ENCODE measurements at regions not wholly inside any gene's neighbourhood (a gene's known extent, or its start where the extent isn't known, plus 50 kb on each side); places are given as distances from the start of the nearest gene placed in this dataset.
"Not testable (repeated sequence)": the region's sequence is repeated elsewhere in the genome, so short reads cannot be mapped to it uniquely, and the experiment has no call there.

- DNase-seq (ENCODE audit: low read depth) = no peak
Measured at GRCh38 chr21:35164971-35165483, 115.9 kb upstream of the RUNX1 start.

DNA sequence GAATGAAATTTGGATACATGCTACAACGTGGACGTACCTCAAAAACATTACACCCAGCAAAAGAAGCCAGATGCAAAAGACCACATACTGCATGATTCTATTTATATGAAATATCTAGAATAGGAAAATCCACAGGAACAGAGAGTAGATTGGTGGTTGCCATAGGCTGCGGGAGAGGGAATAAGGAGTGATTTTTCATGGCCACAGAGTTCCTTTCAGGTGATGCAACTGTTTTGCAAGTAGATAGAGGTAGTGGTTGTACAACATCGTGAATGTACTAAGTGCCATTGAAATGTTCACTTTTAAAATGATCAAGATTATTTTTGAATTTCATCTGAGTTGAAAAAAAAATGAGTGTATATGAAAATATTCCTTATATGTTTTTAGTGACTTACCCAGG, 115.3 kb upstream of the RUNX1 start:
- DNase-seq (ENCODE audit: low read depth) = no peak

- no peak for DNase-seq (ENCODE audit: low read depth)
Measured at GRCh38 chr21:35163411-35163810, 114.3 kb upstream of the RUNX1 start.

DNA sequence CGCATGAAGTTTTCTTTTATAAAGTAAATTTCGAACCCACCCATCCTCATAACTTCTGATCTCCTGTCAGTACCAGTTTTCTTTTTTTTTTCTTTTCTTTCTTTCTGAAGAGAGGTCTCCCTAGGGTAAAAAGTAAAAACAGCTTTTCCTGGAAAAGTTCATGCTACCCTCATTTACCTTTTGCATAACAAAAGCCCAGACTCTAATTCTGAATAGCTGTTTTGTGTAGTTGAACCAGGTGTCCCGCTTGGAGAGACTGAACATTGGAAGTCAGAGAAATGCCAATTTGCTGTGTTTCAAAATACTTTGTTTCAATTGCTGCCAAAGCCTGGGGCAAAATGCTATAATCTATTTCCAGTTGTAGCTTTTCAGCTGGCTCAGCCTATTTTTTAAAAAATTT, 113.7 kb upstream of the RUNX1 start:
- no peak for DNase-seq (ENCODE audit: low read depth)

GRCh38 chr21:35159881-35160280, 110.8 kb upstream of the RUNX1 start:
- DNase-seq (ENCODE audit: low read depth) = no peak

GRCh38 chr21:35157374-35157773, 108.3 kb upstream of the RUNX1 start:
- DNase-seq (ENCODE audit: low read depth) = not testable (repeated sequence)

DNA sequence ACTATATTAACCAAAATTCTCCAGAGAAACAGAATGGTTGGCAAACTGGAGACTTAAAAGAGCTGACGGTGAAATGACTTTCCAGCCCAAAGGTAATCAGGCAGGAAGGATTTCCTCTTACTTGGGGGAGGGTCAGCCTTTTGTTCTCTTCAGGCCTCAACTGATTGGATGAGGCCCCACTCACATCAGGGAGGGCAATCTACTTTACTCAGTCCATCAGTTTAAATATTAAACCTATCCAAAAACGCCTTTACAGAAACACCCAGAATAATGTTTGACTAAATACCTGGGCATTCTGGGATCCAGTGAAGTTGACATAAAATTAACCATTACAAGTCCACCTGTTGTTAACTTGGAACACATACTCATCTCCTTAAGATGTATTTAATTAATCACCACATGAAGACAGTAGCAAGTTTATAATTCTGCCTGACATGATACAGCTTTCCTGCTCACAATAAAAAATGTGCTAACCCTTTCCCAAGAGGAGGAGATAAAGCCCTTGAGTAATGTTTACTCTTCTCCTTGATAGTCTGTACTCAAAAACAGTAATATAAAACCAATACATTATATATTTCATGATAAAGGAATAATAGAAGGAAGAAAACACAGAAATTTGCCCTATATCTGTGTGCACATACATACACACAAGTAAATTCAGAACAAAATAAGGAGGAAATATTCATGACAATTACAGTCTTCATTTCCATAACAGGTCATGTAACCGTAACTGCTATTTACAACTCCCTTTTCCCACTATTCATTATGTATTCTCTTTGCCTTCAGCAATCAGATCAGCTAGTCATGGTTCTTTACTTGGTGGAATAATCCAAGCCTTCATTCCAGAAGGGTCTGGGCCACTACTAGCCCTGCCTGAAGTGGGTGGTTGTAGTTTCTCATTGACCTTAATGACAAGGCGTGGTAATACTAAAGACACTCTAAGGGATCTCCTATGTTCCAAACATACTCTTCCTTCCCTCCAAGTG, 107.5 kb upstream of the RUNX1 start:
- DNase-seq (ENCODE audit: low read depth) = no peak

GRCh38 chr21:35154788-35155187, 105.7 kb upstream of the RUNX1 start:
- no peak for DNase-seq (ENCODE audit: low read depth)

DNA sequence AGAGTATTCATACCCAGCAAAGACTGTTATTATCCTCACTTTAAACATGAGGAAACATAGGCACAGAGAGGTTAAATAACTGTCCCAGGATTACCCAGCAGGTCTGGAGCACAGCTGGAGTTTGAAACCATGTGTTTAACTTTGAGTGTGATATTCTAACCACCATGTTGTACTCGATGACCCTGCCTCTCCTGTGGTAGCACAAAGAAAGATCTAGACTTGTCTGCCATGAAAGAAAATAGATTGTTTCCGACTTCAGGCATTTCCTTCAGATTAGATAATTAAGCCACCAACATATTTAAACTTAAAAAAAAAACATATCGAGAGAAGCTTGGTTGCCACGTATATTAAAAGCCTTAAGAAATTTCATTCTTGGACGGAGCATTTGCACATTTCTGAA, 104.6 kb upstream of the RUNX1 start:
- no peak for DNase-seq (ENCODE audit: low read depth)

- DNase-seq (ENCODE audit: low read depth) = no peak
Measured at GRCh38 chr21:35150562-35151226, 101.6 kb upstream of the RUNX1 start.

GRCh38 chr21:35149698-35150097, 100.6 kb upstream of the RUNX1 start:
- no peak for DNase-seq (ENCODE audit: low read depth)

DNA sequence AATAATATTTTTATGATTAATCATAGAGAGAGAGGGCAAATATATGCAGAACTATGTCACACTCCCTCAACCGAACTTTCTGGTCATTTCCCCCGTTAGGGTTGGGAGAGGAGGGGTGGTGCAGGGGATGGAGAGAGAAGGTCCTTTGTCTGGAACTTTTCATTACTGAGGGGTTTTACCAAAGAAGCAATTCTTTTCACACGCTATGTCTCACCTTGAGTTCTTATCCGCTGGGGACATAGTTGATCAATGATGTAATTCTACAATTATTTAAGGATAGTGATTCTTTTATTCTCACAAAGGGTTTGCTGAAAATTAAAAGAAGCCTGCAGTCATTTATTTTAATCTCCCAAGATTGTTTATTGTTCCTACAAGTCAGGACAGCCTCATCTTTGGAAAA, 98.3 kb upstream of the RUNX1 start:
- no peak for DNase-seq (ENCODE audit: low read depth)

DNA sequence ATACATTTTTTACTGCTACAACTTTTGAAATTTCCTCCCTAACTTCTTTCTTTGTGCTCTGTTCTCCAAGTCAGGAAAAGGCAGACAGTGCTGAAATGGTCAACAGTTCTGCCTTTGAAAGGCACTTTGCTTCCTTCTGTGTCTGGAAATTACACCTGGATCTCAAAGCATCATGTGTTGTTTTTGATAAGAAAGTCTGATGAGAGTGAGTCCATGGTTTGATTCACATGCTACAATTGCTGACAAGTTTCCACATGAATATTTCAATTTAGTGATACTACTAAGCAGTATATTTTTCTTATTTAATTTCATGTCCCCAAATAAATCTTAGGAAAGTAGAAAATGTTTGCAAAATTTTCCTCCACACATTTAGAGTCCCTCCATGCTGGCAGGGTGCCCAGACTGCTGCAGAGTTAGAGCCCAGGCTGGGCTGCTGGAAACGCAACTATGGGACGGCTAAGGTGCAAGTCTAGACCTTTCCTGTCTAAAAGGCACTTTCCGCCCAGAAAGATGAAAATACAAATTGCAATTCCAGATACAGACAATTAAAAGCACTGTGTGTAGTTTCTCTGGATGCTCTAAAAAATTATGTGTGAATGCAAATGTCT, 96.6 kb upstream of the RUNX1 start:
- DNase-seq (ENCODE audit: low read depth) = no peak

DNA sequence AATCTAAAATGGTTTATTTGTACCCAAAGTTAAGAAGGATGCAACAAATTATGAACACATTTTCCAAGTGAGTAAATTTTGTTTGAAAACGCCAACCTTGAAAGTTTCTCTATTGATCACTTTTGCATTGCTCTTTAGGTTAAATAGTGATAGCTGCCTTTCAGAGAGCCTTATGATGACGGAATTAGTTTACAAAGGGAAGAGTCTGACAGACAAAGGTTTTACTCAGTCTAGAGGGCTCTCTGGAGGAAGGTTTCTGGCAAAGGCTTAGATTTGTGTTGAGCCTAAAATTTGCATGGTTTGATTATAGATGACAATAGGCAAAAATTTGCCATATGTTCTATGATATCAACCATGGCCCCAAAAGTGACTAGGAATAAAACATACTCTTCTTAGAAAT, 95.9 kb upstream of the RUNX1 start:
- DNase-seq (ENCODE audit: low read depth) = no peak

- DNase-seq (ENCODE audit: low read depth) = no peak
Measured at GRCh38 chr21:35142036-35142815, 93.1 kb upstream of the RUNX1 start.

GRCh38 chr21:35139382-35139715, 90.2 kb upstream of the RUNX1 start:
- no peak for DNase-seq (ENCODE audit: low read depth)

- peak; percentile 35 for DNase-seq (ENCODE audit: low read depth)
Measured at GRCh38 chr21:35138665-35139381, 89.7 kb upstream of the RUNX1 start.

- DNase-seq (ENCODE audit: low read depth) = no peak
Measured at GRCh38 chr21:35136586-35137219, 87.6 kb upstream of the RUNX1 start.

- no peak for DNase-seq (ENCODE audit: low read depth)
Measured at GRCh38 chr21:35136106-35136505, 87.0 kb upstream of the RUNX1 start.

- DNase-seq (ENCODE audit: low read depth) = no peak
Measured at GRCh38 chr21:35135481-35135880, 86.4 kb upstream of the RUNX1 start.

- no peak for DNase-seq (ENCODE audit: low read depth)
Measured at GRCh38 chr21:35134309-35134708, 85.2 kb upstream of the RUNX1 start.
